SH-SY5Y (cell line): ENCODE measurements at regions not wholly inside any gene's neighbourhood (a gene's known extent, or its start where the extent isn't known, plus 50 kb on each side); places are given as distances from the start of the nearest gene placed in this dataset.

Experiments
- GATA2 ChIP-seq: IDR thresholded peaks from 2 replicates; pipeline ENCODE4 v1.6.1; 2011; ENCODE audit warnings: mild to moderate bottlenecking, low read depth, low read length
- GATA3 ChIP-seq: IDR thresholded peaks from 2 replicates; pipeline ENCODE4 v1.6.1; 2011; ENCODE audit warnings: low read depth, mild to moderate bottlenecking, low read length, moderate library complexity

GRCh38 chr10:118204292-118204943 lies 137.7 kb downstream of the FAM204A start:
- no peak for TF ChIP-seq GATA2
- no peak for TF ChIP-seq GATA3
